NCI-H1048 (cell line): ENCODE measurements at regions not wholly inside any gene's neighbourhood (a gene's known extent, or its start where the extent isn't known, plus 50 kb on each side); places are given as distances from the start of the nearest gene placed in this dataset.

Experiments used
- DNase-seq: peaks from one replicate; lab custom pipeline; 2025; lab: John Stamatoyannopoulos, UW

DNA sequence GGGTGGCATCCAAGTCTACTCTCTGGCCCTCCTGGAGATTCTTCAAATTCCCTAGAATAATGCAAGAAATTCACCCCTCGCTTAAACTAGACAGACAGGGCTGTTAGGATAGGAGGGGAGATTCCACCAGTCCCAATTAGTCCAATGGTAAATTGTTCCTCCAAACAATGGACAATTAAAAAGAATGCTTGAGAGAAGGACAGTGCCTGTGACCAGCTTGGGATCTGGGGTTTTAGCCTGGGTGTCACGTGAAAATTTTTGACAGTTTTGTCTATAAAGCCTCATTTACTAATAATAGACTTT is 177.7 kb upstream of the RAB4A start:
- no peak for DNase-seq

DNA sequence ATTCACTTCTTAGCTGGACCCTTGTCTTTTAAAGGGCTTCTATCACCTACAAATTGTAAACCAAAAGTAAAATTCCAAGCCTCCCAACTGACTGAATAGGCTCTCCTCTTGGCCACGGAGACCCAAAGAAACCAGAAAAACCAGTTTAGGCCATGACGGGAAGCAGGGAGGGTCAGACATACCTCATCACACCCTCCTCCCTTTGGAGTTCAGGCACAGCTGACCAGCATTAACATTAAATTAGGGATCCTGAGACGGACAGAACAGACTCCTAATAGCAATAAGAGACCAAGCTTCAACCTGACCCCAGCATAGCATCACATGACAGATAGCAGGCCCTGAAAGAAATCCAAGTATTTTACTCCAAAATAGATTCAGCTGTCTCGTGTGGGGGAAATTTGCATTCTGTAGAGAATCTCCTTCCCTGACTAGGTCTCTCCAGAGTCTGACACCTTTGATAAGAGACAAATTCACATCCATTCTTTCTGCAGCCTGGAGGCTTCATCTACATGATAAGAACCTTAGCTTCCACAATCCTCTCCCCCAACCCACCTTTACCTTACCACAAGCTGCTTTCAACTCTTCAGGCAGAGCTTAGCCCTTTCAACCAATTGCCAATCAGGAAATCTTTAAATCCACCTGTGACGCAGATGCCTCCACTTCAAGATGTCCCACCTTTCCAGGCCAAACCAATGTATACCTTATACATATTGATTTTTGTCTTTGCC is 177.1 kb upstream of the RAB4A start:
- peak; percentile 54 for DNase-seq

DNA sequence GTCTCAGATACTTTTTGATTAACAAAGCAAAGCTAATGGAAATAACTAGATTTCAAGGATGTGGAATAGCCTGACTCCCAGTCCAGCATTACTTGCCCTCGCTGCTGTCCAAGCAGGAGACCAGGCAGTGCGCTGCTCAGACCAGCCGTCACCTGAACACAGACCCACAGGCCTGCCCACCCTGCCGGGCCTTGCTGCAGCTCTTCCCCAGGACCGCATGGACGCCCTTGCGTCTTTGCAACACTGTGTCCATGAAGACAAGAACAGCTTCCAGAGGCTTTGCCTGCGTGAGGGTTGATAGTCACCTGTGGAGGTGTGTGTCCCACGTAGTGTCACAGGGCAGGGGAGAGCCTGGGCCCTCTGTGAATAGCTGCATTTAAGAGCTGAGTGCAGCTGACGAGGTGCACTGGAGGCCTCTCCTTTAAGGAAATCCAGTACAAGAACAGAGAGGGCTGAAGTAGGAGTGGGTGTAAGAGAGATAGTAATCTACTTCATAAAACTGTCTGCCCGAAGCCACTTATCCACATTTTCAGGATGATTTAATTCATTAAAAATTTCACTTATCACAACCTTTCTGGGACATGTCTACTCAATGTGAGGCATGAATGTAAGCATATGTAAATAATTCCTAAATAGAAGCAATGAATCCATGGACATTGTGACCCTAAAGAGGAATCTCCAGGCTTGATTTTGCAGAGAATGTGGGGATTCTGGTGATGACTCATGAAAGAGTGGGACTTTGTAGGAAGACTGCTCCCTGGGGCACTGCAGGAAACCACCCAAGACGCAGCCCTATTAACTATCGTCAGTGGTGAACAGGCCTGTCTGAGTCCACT is 176.2 kb upstream of the RAB4A start:
- no peak for DNase-seq

DNA sequence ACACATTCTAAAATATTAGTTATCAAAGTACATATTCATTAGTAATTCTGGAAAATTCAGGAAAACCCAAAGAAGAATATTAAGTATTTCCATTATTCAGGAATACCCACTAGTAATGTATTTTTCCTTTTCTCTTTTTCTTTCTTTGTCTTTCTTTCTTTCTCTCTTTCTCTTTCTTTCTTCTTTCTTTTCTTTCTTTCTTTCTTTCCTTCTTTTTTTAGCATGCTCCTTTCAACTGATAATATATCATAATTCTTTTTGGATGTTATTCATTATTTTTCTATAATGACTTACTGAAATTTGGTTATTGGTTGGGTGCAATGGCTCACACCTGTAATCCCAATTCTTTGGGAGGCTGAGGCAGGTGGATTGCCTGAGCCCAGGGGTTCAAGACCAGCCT is 175.6 kb upstream of the RAB4A start:
- DNase-seq, result no peak

DNA sequence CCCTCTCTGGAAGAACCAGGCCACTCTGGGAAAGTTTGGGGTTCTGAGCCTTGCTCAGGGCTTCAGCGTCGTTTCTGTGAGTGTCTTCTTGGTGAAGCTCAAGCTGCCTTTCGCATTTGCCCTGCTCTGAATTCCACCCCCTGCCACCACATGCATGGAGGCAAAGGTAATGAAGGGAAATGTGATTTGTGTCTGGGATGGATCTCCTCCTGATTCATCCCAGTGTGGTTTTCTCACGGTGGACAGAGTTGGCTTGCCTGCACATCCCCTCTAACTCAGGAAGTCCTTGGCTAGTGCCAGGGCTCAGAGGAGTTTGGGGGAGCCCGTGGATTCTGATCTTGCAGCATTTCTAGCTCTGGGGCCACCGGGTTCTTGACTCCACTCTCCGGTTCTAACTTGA is 173.6 kb upstream of the RAB4A start:
- DNase-seq, result no peak

DNA sequence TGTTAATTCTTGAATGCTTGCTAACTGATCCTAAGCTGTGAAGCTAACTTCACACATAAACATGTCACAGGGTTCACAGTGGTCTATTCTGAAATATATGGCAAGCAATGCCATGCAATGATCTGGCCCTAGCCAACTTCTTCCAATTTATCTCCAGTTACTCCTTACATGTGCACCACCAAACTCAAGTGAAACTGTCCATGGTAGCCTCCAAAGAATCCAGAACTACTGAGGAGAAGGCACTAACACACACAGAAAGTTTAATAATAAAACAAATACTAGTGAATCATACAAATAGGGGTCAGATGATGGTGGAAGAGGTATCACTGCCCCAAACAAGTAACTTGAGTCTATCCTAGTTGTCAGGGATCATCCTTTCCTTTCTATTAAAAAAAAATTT is 172.6 kb upstream of the RAB4A start:
- no peak for DNase-seq

DNA sequence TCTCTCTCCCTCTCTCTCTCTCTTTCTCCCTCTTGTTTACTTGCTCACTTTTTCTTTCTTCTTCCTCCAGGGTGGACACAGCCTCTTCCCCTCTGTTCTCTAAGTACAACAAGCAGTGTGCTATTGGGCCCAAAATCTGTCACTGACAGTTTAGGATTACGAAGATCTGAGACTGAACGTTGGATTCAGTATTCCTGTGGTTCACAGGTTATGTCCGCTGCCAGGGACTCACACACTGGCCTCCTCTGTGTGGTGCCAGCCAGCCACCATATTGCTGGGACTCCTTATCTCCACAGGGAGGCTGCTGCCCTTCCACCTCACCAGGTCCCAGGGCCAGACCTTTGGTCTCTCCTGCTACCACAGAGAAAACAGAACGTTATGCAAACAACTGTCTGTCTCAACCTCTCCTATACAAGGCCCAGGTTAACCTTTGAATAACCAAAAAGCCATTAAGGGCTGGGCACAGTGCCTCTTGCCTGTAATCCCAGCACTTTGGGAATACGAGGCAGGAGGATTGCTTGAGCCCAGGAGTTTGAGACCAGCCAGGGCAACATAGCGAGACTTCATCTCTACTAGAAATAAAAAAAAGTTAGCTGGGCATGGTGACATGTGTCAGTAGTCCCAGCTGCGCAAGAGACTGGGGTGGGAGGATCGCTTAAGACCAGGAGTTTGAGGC is 171.9 kb upstream of the RAB4A start:
- DNase-seq, result no peak

DNA sequence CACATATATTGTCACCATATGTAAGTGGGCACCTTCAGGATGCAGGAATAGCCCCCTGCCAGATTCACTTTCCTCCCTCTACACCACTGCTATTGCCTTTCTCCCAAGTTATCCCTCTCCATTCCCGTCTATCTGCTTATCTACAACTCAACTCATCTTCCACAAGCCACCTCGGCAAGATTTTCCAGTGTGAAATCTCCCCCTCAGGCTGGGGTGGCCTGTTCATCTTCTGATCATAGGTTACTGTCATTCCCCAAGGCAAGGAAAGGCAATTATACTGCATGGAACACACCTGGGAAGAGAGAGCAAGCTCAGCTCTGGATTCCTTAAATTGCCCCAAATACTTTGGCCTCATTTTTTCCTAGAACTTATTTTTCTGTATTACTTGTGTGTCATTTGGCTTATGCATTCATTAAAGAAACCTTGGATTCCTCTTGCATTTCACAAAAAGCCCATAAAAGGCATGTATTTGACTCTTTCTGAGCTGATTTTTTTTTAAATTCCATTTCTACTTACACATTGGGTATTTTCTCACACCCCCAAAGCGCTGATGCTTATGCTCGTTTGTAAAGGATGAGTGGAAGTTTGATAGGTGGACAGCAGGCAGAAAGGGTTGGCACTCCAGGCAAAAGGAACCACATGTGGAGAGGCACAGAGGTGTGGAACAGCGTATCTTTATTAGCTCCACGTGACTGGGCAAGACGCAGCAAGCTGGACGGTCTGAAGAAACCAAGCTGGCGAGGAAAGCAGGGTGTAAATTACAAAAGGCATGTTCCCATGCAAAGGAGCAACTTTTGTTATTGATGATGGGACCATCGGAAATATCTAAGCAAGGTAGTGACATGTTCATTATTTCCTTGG is 169.7 kb upstream of the RAB4A start:
- DNase-seq, result no peak

DNA sequence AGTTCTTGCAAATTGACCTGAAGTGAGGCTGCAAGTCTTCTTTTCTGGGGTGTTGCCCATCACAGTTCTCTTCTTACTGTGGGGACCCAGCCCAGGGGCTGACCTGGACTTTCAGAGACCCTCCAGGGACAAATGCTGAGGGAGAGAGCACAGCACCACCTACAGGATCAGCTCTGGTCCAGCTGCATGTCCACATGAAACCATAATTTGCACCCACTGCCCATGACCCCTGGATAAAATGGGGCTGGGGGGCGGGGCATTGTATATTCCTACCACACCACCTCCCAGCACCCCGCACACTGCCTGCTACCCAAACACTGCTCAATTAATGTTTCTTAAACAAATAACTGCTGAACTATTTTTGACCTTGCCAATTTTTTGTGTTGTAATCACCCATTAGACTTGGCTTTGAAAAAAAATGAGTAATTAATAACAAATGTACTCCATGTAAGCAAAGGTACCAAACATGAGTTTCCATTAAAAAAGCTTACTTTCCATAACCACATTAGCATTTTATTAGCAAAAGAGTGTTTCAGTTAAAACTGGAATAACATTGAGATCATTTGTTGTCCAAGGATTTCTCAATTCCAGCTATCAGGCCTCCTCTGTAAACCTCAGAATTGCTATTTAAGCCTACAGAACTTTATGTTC is 168.0 kb upstream of the RAB4A start:
- DNase-seq, result no peak

DNA sequence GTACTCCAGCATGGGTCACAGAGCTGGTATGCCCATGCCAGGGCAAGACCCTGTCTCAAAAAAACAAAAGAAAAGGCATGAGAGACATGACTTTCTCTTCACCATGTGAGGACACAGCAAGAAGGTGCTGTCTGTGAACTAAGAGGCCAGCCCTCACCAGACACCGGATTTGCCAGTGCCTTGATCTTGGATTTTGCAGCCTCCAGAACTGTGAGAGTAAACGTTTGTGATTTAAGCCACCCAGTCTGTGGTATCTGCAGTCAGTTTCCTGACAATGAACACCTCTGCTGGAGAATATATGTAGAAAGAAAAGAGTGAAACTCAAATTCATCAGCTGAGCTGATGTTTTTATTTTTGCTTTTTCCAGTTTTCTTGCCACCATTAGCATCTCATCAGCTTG is 166.3 kb upstream of the RAB4A start:
- DNase-seq, result no peak

DNA sequence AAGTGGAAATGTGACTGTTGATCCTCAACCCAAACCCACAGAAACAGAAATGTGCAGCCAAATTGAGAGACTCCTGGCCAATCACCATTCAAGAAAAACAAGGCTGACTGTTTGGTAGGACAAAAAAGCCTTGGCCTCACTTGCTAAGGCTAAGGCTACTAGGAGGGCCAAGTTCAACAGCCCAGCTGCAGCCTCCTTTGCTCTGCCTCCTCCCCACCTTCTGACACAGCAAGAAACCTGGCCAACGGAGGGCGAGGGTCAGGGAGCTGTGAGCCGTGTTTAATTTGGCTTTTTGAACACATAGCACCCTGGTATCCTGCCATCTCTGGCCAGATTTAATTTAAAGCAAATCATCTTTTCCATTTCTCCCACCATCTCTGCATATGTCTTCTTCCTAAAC is 165.8 kb upstream of the RAB4A start:
- DNase-seq, result no peak

DNA sequence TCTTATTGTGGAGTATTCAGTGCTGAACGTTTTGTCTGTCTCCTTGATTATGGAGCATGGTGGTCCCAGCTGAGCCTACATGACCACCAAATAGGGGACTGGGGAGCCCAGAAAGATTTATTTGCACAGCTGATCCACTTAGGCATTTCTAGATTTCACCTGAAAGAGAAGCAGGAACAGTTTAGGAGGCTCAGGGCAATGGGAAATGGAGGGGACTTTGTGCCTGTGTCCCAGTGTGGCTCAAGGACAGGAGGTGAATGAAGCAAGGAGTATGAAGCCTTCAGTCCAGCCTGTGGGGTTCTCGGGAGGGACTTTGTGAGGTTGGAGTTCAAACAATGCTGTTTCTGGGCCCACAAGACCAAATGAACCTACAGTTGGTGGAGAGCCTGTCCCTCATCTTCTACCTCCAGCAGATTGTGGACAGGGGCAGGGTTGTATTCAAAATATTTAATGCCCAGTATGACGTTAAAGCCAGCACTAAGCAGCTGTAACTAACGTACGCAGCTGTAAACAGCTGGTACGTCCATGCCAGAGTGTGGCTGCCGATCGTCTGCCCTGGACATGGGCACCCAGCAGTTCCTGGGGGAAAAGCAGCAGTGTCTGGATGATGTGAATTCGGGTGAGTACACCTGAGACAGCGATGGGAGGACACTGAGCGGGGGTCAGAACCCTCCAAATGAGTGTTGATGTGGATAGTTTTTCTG is 164.9 kb upstream of the RAB4A start:
- DNase-seq, result no peak

DNA sequence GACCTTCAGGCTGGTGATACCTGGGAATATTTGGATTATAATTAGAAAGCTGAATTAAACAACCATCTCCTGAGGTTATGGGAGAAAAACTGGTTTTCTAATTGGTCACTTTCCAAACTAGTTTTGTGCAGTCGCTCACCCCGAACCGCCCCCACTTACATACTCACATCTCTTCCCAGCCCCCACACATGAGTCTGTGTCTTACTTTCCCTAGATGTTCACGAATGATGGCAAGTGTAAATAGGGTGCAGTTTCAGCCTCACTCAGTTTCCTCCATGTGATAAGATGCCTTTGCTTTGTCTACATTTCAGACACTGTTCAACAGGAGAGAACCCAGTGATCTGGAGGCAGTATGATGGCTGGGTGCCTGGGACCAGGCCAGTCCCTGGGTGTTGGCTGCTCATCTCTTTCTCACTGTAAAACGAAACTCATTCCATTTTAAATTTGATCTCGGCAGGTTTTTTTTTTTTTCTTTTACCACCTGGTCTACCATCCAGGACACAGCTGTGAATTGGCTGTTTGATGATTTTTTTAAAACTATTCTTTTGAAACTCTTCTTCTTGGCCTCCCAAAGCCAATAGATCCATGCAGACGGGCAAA is 164.3 kb upstream of the RAB4A start:
- no peak for DNase-seq

DNA sequence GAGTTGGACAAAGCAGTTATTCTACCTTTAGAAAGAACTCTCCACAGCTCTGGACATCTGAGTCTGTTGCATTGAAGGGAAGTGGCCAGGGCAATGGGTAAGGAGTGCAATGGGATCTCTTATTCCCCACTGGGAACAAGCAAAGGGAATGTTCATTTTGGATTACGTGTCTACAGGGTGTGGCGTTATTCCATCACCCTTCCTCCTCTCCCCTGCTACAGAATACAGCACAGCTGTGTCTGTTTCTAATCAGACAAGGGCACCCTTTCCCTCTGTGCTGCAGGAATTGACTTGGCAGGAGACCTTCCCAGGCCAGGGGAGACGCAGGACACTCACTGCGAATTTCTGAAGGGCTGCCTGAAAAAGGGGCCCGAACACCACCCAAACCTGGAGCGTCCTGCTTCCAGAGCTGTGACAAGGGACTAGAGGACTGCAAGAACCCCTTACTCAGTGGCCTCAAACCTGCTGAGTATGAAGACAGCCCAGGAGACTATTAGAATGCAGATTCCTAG is 163.6 kb upstream of the RAB4A start:
- DNase-seq, result no peak

DNA sequence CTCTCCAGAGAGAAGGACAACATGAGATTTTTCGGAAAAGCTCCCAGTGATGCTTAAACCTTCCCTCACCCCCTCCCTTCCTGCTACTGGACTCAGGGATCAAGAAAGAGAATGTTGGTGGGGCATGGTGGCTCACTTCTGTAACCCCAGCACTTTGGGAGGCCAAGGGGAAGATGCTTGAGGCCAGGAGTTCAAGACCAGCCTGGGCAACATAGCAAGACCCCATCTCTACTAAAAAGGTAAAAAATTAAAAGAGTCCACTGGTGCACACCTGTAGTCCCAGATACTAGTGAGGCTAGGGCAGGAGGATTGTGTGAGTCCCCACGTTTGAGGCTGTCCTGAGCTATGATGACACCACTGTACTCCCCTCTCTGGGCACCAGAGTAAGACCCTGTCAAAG is 162.9 kb upstream of the RAB4A start:
- no peak for DNase-seq

DNA sequence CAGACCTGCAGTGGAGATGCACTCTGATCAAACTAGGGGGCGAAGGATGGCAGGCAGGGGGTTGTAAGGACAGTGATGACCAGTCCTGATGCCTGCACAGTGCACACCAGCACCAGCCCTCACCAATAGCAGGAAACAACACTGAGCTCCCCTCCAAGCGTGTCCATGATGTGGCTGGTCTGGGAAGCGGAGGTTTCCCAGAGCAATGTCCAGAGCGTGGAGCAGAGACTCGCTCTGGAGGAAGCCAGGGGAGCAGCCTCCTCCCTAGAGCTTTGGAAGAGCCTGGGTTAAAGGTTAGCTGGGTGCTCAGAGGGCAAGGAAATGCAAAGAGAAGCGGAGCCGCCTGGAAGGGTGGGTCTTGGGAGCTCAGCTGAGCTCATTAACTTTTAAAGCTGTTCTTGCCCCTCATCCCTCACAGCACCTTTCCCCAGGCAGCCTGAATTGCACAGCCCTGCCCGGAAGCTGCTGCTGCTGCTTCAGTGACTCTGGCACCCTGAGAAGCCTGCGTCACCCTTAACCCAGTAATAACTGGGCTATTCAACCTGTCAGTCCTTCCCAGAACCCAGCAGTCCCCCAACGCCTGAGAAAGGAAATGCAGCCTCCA is 162.2 kb upstream of the RAB4A start:
- DNase-seq, result no peak

DNA sequence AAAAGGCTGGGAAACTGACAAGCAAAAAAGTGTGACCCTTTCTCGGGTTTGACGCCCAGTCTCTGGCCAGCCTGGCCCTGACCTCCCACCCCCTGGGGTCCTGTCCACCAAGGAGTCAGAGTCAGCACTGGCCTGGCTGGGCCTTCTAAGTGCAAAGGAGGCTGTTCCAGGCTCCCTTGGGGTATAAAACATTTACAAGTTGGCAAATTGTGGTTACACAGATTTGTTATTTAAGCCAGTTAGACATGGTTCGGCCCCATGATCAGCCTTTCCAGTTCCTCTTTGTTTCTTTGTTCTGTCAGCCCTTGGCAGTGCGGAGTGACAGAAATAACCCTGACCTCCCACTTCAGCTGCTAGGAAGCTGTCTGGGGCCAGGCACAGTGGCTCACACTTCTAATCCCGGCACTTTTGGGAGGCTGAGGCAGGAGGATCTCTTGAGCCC is 161.6 kb upstream of the RAB4A start:
- DNase-seq, result no peak

DNA sequence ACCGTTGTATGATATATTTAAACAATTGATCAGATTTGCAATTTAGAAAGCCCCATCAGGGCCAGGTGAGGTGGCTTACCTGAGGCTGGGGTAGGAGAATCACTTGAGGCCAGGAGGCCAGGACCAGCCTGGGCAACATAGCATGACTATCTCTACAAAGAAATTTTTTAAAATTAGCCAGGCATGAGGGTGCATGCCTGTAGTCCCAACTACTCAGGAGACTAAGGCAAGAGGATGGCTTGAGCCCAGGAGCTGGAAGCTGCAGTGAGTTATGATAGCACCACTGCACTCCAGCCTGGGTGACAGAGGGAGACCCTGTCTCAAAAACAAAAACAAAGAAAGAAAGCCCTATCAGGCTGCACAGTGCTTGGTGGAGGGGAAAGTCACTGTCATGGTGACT is 159.9 kb upstream of the RAB4A start:
- DNase-seq, result no peak

DNA sequence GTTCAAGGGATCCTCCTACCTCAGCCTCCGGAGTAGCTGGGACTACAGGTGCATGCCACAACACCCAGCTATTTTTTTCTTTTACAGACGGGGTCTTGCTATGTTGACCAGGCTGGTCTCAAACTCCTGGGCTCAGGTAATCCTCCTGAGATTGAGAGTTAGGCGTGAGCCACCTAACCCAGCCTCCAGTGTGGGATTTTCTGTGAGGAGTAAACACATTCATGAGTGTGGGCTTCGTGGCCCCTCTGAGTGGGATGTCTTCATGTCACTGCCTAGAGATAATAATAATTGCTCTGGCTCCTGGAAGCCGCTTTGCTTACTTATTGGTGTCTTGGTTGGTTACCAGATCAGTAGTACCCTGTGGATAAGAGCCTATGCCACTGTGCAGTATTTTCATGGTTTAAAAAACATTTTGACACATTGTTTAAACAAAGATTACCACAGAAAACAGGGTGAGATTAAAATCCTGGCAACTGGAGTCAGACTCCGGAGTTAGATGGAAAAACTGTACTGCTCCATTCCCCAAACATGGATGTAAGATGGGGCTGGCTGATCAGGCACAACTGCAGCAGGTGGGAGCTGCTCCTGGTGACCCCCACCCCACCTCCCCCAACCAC is 159.1 kb upstream of the RAB4A start:
- no peak for DNase-seq
